Upper lobe of left lung (tissue), 4 donors: ENCODE measurements at regions not wholly inside any gene's neighbourhood (a gene's known extent, or its start where the extent isn't known, plus 50 kb on each side); places are given as distances from the start of the nearest gene placed in this dataset.

Experiments used
- CTCF ChIP-seq, 6 experiments: fragments of 450-650 bp in 4 of 6; fragments of 200-600 bp in 2 of 6; sonication (generic) in 2 of 6; IDR thresholded peaks; one replicate each; pipeline ENCODE4 v1.5.1; 2016 to 2019; ENCODE audit warnings: antibody characterized with exemption in 6 of 6
- EP300 ChIP-seq, 4 donors: sonication (generic); formaldehyde crosslinking; IDR thresholded peaks; one replicate each; pipeline ENCODE4 v1.5.1; 2017; ENCODE audit warnings: antibody characterized with exemption in 4 of 4, control low read depth in 2 of 4
- POLR2A ChIP-seq, 4 donors: fragments of 450-650 bp; IDR thresholded peaks; one replicate each; pipeline ENCODE4 v1.5.1; 2016 to 2017; ENCODE audit warnings: antibody characterized with exemption in 4 of 4, mild to moderate bottlenecking in 2 of 4

GRCh38 chr18:29605365-29605764 is 1428.4 kb upstream of the CDH2 start:
- no peak for TF ChIP-seq CTCF (IDR thresholded peaks at IDR 0.05)
- no peak for TF ChIP-seq POLR2A (IDR thresholded peaks at IDR 0.05)
- TF ChIP-seq EP300 (IDR thresholded peaks at IDR 0.05), result no peak
